ENCODE measurements at regions not wholly inside any gene's neighbourhood (a gene's known extent, or its start where the extent isn't known, plus 50 kb on each side); places are given as distances from the start of the nearest gene placed in this dataset.

DNA sequence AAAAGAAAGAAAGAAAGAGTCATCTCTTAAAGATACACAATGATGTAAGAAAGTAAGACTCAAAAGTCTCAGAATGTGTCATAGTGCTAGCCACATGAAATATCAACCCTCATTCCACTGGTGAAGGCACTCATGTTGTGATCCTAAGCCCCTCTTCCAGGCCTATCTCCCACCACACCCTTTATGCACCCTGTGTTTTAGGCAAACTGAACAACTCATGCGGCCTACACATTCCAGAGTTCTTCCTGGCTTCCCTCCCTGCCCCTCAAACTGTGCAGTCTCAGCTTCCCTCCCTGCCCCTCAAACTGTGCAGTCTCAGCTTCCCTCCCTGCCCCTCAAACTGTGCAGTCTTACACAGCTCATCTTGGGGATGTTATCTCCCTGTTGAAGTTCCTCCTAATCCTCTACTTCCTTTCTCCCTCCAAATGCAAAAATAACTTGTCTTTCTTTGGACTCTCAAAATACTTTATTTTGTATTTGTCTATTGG, 69.0 kb upstream of the FNDC3B start:
- TF ChIP-seq, protein P1, sequence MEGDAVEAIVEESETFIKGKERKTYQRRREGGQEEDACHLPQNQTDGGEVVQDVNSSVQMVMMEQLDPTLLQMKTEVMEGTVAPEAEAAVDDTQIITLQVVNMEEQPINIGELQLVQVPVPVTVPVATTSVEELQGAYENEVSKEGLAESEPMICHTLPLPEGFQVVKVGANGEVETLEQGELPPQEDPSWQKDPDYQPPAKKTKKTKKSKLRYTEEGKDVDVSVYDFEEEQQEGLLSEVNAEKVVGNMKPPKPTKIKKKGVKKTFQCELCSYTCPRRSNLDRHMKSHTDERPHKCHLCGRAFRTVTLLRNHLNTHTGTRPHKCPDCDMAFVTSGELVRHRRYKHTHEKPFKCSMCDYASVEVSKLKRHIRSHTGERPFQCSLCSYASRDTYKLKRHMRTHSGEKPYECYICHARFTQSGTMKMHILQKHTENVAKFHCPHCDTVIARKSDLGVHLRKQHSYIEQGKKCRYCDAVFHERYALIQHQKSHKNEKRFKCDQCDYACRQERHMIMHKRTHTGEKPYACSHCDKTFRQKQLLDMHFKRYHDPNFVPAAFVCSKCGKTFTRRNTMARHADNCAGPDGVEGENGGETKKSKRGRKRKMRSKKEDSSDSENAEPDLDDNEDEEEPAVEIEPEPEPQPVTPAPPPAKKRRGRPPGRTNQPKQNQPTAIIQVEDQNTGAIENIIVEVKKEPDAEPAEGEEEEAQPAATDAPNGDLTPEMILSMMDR (conservative IDR thresholded peaks at IDR 0.05; ENCODE audit: low read length): no peak
- no peak for TF ChIP-seq EZH2phosphoT487 (IDR thresholded peaks at IDR 0.05; ENCODE audit: borderline replicate concordance, low read depth, low read length)

Data from OCI-LY7 (cell line).